HG03442 (cell line): ENCODE measurements at regions not wholly inside any gene's neighbourhood (a gene's known extent, or its start where the extent isn't known, plus 50 kb on each side); places are given as distances from the start of the nearest gene placed in this dataset.
"Not testable (repeated sequence)": the region's sequence is repeated elsewhere in the genome, so short reads cannot be mapped to it uniquely, and the experiment has no call there.

ENCODE experiments used
- ATAC-seq: cut with Tn5 transposase; IDR thresholded peaks from one replicate; pipeline ENCODE4 v1.9.1; 2021; ENCODE audit warnings: mild to moderate bottlenecking, moderate library complexity; ENCODE audit not compliant: unreplicated experiment

DNA sequence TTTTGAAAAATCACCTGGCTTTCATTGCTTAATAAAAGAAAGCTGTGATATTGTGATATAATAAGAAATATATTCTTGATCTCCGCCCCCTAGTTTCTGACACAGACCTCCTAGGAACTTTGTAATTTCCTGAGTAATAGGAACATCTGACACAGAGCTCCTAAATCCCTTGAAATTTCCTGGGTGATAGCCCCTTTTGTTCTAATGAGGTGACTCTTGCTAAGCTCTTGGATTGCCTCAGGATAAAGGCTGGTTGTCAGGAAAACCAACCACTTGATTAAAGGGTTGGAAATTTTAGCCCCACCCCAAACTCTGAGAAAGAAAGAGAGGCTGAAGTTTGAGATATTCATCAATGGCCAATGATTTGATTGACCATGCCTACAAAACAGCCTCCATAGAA lies 326.4 kb upstream of the KIF2B start:
- no peak for ATAC-seq

DNA sequence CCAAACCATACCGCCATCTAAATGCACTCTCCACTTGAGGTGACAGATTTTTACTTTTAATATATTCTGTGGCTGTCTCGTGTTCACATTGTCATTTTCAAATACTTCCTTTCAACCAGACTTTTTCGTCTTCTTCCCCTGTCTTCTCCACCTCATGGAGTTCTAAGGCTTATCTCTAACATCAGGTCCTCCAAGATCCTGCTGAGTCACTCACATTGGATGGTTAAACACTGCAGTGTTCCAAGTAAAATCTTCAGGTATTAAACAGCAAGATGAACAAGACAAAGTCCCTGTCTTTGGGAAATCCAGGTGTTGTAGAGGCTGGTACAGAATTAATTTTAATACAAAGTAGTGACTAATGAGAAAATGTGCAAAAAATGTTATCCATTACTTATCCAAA lies 330.2 kb upstream of the KIF2B start:
- no peak for ATAC-seq

DNA sequence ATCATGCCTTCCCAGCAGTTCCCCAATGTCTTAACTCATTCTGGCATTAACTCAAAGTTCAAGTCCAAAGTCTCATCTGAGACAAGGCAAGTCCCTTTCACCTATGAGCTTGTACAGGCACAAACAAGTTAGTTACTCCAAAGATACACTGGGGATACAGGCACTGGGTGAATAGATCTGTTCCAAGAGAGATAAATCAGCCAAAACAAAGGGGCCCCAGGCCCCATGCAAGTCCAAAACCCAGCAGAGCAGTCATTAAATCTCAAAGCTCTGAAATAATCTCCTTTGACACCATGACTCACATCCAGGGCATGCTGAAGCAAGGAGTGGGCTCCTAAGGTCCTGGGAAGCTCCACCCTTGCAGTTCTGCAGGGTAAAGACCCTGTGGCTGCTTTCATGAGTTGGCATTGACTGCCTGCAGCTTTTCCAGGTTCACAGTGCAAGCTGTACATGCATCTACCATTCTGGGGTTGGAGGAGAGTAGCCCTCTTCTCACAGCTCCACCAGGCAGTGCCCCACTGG lies 332.2 kb upstream of the KIF2B start:
- ATAC-seq: no peak

DNA sequence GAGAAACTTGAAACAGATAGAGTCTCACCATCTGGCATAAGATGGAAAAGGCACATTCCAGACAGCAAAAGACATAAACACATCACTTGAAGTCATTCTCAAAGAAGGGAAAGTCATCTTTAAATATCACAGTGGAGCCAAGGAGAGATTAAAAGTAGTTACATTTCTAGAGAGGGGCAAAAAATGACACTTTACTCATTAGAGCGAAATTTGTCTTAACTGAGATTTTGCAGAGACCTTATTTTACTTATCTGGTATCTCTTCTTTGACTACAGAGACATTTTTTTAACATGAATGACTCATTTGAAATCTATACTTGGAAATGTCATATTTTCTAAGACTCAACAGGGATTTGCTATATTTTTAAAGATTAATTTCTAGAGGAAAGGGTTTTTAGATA lies 339.0 kb upstream of the KIF2B start:
- no peak for ATAC-seq

DNA sequence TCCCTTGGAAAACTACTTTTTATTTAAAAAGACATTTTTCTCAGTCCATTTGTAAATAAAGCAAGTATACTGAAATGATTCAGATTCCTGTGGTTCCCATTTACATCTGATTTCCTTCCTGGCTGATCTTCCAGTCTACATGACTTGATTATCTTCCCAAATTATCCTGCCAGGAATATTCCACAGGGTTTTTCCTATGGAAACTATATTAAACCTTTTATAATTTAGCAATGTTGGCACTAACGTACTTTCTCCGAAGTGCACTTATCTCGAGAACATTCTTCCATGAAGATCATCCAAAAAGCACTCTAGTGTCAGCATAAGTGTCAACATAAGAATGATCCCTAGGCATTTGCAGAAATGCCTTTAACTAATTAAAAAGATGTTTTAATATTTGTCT lies 347.7 kb upstream of the KIF2B start:
- ATAC-seq: no peak

DNA sequence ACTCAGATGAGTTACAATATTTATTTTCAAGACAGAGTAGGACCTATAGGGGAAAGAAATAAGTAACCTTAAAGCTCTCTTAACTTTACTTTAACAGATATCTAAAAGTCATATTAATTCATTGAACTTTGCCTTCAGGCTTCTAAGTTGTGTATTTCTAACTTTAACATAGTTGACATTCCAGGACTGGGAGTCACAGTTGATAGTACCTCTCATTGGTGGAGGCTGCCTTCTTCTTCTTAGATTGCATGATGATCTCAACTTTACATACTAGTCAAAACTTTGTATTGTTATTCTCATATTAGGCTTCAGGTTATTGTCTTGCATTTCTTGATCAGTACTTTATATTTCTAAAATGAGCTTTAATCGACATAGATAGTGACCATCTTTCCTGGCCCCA lies 350.1 kb upstream of the KIF2B start:
- ATAC-seq: no peak

DNA sequence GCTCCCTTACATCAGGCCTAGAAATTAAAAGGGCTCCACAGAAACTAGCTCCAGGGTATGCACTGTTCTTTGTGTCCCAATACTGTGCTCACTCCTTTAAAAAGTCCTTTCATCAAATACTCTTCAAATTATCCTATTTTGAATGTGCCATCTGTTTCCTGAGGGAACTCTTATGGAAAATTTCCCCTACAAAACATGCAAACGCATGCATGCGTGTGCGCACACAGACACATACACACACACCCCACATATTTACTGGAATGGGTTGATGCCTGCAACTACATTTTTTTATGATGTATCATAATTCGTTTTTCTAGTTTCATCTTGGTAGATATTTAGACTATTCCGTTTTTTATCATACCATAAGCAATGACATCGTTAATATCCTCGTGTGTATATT lies 351.2 kb upstream of the KIF2B start:
- no peak for ATAC-seq

DNA sequence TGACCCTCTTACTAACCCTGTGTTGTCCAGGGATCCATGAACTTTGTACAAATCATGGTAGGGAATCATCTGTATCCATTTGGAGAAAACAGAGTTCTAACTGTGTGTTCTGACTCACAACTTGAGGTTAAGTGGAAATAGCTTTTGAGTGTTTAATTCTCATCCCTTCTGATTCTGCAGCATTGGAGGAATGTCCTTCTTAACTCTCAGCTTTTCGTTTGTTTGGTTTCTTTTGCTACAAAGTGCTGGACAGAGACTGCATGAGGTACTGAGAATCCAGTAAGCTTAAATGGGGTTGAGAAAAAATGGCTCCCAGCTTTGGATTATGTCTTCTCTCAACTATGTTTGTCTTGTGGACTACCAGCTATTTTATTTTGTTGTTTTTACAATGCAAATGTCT lies 352.1 kb upstream of the KIF2B start:
- no peak for ATAC-seq

DNA sequence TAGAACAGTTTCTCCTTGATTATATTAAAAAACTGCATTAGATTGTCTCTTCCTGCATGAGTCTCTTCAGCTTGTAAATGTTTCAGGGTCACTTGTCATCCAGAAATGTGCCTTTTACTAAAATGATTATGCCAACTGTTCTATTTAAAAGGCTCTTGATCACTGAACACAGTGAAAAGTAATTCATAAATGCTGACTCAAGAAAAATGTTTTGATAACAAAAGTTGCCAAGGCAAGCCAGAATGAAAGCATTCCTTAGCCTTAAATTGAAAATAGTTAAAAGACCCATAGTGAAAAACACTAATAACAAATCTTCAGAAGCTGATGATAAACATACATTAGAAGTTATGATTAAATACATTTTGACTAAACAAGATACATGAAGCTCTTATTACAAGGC lies 356.0 kb upstream of the KIF2B start:
- no peak for ATAC-seq

DNA sequence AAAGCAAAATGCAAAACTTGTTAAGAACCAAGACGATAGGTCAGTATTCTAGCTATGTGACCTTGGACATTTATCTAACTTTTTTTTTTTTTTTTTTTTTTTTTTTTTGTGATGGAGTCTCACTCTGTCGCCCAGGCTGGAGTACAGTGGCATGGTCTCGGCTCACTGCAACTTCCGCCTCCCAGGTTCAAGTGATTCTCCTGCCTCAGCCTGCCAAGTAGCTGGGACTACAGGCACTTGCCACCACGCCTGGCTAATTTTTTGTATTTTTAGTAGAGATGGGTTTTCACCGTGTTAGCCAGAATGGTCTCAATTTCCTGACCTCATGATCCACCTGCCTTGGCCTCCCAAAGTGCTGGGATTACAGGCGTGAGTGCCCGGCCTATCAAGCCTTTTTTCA lies 358.3 kb upstream of the KIF2B start:
- not testable (repeated sequence) for ATAC-seq

DNA sequence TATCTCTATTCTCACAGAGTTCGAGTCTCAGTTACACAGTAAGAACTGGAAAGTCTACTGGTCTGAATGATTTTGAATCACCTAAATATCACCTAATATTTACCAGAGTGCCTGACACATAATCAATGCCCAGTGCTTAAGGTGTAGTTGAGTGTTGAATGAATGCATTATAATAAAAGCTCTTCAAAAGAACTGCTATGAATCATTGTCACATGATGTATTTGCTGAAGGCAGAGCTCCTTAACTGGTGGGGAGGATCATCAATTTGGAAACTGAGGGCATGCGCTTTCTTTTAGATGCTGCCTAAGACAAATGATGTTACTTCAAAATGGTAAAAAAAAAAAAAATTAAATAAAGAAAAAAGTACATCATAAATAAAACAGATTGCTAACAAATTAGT lies 359.4 kb upstream of the KIF2B start:
- no peak for ATAC-seq

DNA sequence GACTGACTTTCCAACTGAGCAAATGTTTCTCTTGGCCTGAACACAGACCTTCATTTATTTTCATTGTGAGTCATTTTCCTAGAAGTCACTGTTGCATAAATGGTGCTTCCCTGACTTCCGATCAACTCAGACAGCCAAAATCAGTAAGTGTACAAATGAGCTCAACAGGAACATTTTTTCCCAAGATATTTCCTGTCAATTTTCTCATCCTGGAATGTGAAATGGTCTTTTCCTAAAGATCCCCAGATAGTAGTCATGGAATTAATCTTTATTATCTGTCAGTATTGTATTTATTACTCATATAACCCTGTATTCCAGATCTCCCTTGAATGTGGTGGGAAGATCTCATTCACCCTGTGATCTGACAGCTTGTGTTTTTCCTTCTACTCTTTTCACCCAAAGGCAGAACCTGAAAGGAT lies 360.3 kb upstream of the KIF2B start:
- no peak for ATAC-seq

DNA sequence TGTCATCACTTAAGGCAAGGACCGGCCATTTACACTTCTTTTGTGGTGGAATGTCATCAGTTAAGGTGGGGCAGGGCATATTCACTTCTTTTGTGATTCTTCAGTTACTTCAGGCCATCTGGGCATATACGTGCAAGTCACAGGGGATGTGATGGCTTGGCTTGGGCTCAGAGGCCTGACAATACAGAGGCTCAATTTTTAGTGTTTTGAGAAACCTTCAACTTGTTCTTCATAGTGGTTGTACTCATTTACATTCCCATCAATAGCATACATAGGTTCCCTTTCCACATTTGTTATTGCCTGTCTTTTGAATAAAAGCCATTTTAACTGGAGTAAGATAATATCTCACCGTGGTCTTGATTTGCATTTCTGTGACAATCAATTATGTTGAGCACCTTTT lies 366.8 kb upstream of the KIF2B start:
- not testable (repeated sequence) for ATAC-seq

DNA sequence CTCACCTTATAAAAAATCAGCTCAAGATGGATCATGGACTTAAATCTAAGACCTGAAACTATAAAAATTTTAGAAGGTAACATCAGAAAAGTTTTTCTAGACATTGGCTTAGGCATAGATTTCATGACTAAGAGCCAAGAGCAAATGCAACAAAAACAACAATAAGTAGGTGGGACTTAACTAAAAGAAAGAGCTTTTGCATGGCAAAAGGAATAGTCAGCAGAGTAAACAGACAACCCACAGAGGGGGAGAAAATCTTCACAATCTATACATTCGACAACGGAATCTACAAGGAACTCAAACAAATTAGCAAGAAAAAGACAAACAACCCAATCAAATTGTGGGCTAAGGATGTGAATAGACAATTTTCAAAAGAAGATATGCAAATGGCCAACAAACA lies 368.4 kb upstream of the KIF2B start:
- ATAC-seq: no peak

DNA sequence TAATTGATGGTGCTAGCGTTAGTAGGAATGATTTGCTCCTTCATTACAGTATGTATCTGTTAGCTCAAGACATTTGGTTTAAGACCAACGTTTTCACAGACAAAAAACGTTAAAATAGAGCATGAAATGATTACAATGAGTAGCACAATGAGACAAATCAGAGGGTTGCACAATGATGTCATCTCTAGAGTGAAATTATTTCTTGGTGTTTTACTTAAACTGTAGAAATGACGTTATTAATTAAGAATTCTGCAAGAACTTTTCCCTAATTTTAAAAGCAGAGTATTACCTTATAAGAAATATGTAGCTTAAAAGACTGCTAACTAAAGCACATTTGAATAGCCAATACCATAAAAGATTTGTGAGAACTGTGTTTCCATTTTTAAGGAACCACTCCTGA lies 373.4 kb upstream of the KIF2B start:
- ATAC-seq: no peak

DNA sequence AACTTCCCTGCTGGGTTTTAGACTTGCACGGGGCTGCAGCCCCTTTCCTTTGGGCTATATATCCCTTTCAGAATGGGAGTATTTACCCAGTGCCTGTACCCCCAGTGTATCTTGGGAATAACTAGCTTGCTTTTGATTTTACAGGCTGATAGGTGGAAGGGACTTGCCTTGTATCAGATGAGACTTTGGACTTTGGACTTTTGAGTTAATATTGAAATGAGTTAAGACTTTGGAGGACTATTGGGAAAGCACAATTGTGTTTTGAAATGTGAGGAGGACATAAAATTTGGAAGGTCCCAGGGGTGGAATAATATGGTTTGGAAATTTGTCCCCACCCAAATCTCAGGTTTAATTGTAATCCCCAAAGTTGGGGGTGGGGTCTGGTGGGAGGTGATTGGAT lies 393.8 kb upstream of the KIF2B start:
- no peak for ATAC-seq

DNA sequence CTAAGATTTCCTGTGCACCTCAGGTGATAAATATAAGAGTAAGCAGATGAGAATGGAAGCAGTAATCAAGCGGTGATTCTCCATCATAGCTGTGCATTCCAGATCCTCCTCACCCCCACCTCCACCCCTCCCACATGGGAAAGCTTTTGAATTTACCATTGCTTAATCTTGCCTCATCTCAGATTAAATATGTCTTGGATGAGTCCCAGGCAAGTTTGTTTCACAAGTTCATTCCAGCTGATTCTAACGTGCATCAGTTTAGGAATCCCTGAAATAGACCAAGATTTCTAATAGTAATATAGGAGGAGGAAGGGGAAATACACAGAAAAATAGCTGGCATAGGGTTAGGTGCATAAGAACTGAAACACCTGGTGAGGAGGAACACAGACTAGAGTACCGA lies 396.2 kb upstream of the KIF2B start:
- no peak for ATAC-seq

DNA sequence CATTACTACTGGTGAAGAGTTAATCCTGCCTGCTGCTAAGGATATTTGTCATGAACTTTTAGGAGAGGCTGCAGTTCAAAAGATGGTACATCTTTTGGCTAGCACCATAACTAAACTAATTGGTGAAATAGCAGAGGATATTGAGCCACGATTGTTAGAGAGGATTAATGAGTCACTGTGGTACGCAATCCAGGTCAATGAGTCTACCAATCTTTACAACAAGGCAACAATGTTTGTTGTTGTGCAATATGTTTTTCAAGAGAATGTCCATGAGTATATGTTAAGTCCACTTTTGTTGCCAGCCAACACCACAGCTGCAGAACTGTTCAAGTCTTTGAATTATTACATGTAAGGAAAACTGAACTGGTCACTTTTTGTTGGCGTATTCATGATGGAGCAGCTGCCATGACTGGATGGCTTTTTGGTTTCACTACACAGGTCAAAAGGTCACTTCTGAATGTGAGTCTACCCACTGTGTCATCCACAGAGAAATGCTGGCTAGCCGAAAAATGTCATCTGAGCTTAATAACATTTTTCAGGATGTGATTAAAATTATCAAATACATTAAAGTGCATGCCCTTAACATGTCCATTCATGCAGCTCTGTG lies 402.6 kb upstream of the KIF2B start:
- ATAC-seq: no peak

DNA sequence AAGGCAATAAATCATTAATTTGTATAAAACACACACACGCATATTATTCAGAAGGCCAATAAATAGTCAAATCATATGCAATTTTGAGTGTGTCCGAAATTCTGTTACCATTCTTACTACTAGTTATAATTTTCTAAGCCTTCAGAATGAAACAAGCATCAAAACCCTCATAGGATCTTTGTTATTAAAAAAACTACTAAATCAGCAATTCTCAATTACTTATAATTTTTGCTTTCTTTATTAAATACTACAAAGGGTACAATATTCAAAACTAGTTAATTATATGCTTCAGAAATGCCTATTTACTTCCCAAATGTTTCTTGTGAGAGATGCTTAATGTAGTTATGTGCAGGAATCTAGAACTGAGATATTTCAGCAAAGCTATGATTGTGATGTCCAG lies 413.1 kb upstream of the KIF2B start:
- no peak for ATAC-seq

DNA sequence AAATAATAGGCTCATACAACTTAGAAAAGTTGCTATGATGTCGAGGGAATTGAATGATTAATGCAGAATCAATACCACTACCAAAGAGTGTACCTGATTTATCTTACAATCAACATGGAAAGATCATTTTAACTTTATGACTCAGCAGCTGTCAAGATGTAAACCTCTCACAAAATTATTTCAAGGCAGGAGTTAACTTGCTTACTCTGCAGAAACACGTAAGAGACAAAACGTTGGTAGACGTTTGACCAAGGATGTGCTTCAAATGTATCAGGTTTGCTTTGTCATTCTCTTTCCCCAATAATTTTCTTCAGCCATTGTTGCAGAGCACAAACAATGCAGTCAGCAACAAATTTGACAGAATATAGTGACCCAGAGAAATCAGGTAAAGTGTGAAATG lies 415.8 kb upstream of the KIF2B start:
- ATAC-seq: no peak

DNA sequence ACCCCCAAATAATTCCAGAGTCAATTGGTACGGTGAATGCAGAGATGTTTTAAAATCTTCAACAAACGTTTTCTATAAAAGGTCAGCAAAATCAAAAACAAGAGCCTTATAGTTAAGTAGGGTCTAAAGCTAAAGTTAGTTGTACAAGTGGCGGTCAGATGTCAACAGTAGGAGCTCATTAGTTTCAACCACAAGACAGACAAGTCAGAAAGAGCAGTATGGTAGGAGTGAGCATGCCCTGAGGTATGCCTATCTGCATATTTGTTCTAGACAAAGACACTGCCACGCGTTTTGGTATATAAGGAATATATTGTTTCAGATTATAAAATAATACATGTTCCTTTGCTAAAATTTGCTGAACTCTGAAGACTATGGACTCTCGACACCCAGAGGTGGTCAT lies 431.5 kb upstream of the KIF2B start:
- ATAC-seq: no peak

DNA sequence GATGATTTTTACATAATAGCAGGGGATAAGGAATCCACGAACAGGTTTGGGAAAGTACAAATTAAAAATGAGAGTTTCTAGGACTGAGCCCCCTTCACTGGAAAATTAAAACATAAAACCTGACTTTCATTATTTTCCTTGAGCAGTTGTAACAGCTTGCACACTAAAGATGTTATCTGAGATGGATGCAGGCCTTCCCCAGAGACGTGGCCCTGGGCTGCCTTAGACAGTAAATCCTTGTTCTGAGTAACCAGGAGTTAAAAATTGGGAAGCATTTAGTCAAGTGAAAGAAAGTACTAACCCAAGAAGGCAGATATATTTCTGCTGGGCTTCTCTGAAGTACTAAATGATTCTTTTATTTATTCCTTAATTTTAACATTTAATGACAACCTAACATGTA lies 432.2 kb upstream of the KIF2B start:
- no peak for ATAC-seq

DNA sequence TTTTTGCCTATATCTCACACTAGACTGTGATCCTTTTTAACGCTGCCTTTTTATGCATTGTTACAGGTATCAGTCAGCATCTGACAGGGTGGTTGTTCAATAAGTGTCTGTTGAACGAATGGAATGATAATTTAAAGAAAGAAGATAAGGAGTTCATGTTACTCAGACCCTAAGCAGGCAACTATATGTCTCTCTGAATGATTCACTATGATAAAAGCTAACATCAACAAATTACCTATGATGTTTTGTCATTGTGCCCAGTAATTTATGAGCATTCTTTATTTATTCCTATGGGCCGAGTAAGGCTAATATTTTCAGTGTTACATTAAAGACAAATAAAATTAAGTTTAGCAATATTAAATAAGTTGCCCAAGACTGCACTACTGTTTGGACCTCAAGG lies 435.0 kb upstream of the KIF2B start:
- no peak for ATAC-seq
